ENCODE measurements at regions not wholly inside any gene's neighbourhood (a gene's known extent, or its start where the extent isn't known, plus 50 kb on each side); places are given as distances from the start of the nearest gene placed in this dataset.

- no peak for TF ChIP-seq CTCF (conservative IDR thresholded peaks at IDR 0.05)
- TF ChIP-seq ZFX (IDR thresholded peaks at IDR 0.05): no peak
These were observed 708.1 kb upstream of the ARGLU1 start for GRCh38 chr13:107275945-107276614.

Data from C4-2B (cell line).